ENCODE measurements at regions not wholly inside any gene's neighbourhood (a gene's known extent, or its start where the extent isn't known, plus 50 kb on each side); places are given as distances from the start of the nearest gene placed in this dataset.
"Not testable (repeated sequence)": the region's sequence is repeated elsewhere in the genome, so short reads cannot be mapped to it uniquely, and the experiment has no call there.

- Histone ChIP-seq H3K4me1 (ENCODE audit: control insufficient read depth, insufficient read depth, low read length) (no peaks in the 10 kb centered on the region), H3K4me3 (ENCODE audit: low read depth in 2 of 2, low read length in 2 of 2) (no peak overlapping the region), H3K27ac (ENCODE audit: low read length) (no peak overlapping the region), H3K9me3 (ENCODE audit: control insufficient read depth, insufficient read depth, low read depth, low read length) (no peaks in the 10 kb centered on the region), H3K27me3 (ENCODE audit: control insufficient read depth, insufficient read depth, low read length) (no peaks in the 10 kb centered on the region), H3K36me3 (ENCODE audit: control insufficient read depth, insufficient read depth, low read length) (no peaks in the 10 kb centered on the region)
- CTCF ChIA-PET: no interaction called here
- intact Hi-C loops (cut with micrococcal nuclease; ENCODE audit: unreplicated experiment): no loop called here
- in situ Hi-C loops (cut with HindIII; ENCODE audit: low pct_unique_long_range_greater_than_20kb, low sequenced_read_pairs): no loop called here
- ATAC-seq (no peak), DNase-seq (ENCODE audit: low read depth, low spot score) (no peak)
- TF ChIP-seq REST (IDR thresholded peaks at IDR 0.05; ENCODE audit: insufficient read depth in 1 of 2, low read depth in 2 of 2, low read length in 1 of 2): no peak
- no peak for TF ChIP-seq CTCF (IDR thresholded peaks at IDR 0.05)
- TF ChIP-seq SIN3A (IDR thresholded peaks at IDR 0.05; ENCODE audit: borderline replicate concordance, insufficient read depth, low read depth, low read length): no peak
- no peak for TF ChIP-seq POLR2AphosphoS5 (IDR thresholded peaks at IDR 0.05; ENCODE audit: low read depth, low read length)
- TF ChIP-seq TCF7L2 (IDR thresholded peaks at IDR 0.05; ENCODE audit: low read depth, low read length): no peak
- POLR2A ChIA-PET: interaction anchor here (0.6 kb wide), 1 partner anchor 84 kb away, joined by 7 read pairs; no protein-coding TSS in a partner anchor
- BruUV-seq (replicated peaks): no TSS peak
These were observed 553.0 kb downstream of the NTRK3 start for GRCh38 chr15:87703327-87704111.

GRCh38 chr15:87702270-87702669, 554.3 kb downstream of the NTRK3 start:
- ChIA-PET CTCF (no interaction called here), POLR2A (no interaction called here)
- no peak overlapping the region for H3K27ac ChIP-seq (ENCODE audit: low read length)
- BruUV-seq (replicated peaks): no TSS peak
- no peak overlapping the region for H3K4me3 ChIP-seq (ENCODE audit: low read depth in 2 of 2, low read length in 2 of 2)
- DNase-seq (ENCODE audit: low read depth, low spot score) (no peak), ATAC-seq (no peak)
- no peaks in the 10 kb centered on the region for H3K4me1 ChIP-seq (ENCODE audit: control insufficient read depth, insufficient read depth, low read length)
- intact Hi-C loops (cut with micrococcal nuclease; ENCODE audit: unreplicated experiment) (no loop called here), in situ Hi-C loops (cut with HindIII; ENCODE audit: low pct_unique_long_range_greater_than_20kb, low sequenced_read_pairs) (no loop called here)
- TF ChIP-seq SIN3A (IDR thresholded peaks at IDR 0.05; ENCODE audit: borderline replicate concordance, insufficient read depth, low read depth, low read length): no peak
- TF ChIP-seq CTCF (IDR thresholded peaks at IDR 0.05): no peak
- TF ChIP-seq REST (IDR thresholded peaks at IDR 0.05; ENCODE audit: insufficient read depth in 1 of 2, low read depth in 2 of 2, low read length in 1 of 2): no peak
- no peak for TF ChIP-seq POLR2AphosphoS5 (IDR thresholded peaks at IDR 0.05; ENCODE audit: low read depth, low read length)
- TF ChIP-seq TCF7L2 (IDR thresholded peaks at IDR 0.05; ENCODE audit: low read depth, low read length): no peak
- no peaks in the 10 kb centered on the region for H3K9me3 ChIP-seq (ENCODE audit: control insufficient read depth, insufficient read depth, low read depth, low read length)
- no peaks in the 10 kb centered on the region for H3K27me3 ChIP-seq (ENCODE audit: control insufficient read depth, insufficient read depth, low read length)
- H3K36me3 ChIP-seq (ENCODE audit: control insufficient read depth, insufficient read depth, low read length): no peaks in the 10 kb centered on the region

- H3K36me3 ChIP-seq (ENCODE audit: control insufficient read depth, insufficient read depth, low read length); DNase-seq (ENCODE audit: low read depth, low spot score); CTCF ChIA-PET; H3K9me3 ChIP-seq (ENCODE audit: control insufficient read depth, insufficient read depth, low read depth, low read length); in situ Hi-C loops (cut with HindIII; ENCODE audit: low pct_unique_long_range_greater_than_20kb, low sequenced_read_pairs); H3K4me1 ChIP-seq (ENCODE audit: control insufficient read depth, insufficient read depth, low read length); ATAC-seq; H3K27me3 ChIP-seq (ENCODE audit: control insufficient read depth, insufficient read depth, low read length); BruUV-seq (replicated peaks); H3K4me3 ChIP-seq (ENCODE audit: low read depth in 2 of 2, low read length in 2 of 2); POLR2A ChIA-PET; H3K27ac ChIP-seq (ENCODE audit: low read length); intact Hi-C loops (cut with micrococcal nuclease; ENCODE audit: unreplicated experiment): not testable (repeated sequence)
These were observed 558.1 kb downstream of the NTRK3 start for GRCh38 chr15:87698467-87698866.
